Loucy (cell line): ENCODE measurements at regions not wholly inside any gene's neighbourhood (a gene's known extent, or its start where the extent isn't known, plus 50 kb on each side); places are given as distances from the start of the nearest gene placed in this dataset.

Source experiments
- EZH2phosphoT487 ChIP-seq: fragments of 200-600 bp; IDR thresholded peaks from 2 replicates; pipeline ENCODE4 v1.6.1; 2018; ENCODE audit warnings: antibody characterized with exemption, mild to moderate bottlenecking, moderate library complexity, borderline replicate concordance
- TF ChIP-seq, protein P1 (sequence below): fragments of 200-600 bp; sonication (generic); conservative IDR thresholded peaks from 2 replicates; pipeline ENCODE4 v1.5.1; 2014; ENCODE audit warnings: mild to moderate bottlenecking, antibody characterized with exemption, low read length

DNA sequence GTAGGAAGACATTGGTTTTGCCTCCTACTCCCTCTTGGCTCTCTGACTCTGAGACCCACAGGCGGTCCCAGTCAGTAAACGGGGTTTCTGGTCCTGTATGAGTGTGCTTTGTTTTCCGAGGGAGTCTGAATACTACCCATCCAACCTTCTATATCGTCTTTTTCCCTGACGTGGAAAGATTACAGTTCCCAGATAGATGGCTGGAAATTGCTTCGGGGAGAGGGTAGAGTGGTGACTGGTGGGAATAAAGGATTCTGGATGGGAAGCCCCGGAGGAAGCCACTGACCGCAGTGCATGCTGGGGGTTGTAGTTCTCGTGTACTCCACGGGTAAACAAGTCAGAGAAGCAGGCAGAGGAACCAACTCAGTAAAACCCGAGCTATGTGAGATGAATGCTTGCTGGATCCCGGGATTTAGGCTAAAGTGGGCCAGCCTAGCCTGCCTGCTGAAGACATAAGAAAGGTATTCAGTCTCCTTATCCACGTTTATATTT lies 66.2 kb upstream of the IRF2BP2 start:
- TF ChIP-seq, protein P1, sequence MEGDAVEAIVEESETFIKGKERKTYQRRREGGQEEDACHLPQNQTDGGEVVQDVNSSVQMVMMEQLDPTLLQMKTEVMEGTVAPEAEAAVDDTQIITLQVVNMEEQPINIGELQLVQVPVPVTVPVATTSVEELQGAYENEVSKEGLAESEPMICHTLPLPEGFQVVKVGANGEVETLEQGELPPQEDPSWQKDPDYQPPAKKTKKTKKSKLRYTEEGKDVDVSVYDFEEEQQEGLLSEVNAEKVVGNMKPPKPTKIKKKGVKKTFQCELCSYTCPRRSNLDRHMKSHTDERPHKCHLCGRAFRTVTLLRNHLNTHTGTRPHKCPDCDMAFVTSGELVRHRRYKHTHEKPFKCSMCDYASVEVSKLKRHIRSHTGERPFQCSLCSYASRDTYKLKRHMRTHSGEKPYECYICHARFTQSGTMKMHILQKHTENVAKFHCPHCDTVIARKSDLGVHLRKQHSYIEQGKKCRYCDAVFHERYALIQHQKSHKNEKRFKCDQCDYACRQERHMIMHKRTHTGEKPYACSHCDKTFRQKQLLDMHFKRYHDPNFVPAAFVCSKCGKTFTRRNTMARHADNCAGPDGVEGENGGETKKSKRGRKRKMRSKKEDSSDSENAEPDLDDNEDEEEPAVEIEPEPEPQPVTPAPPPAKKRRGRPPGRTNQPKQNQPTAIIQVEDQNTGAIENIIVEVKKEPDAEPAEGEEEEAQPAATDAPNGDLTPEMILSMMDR, result no peak
- no peak for TF ChIP-seq EZH2phosphoT487
